ENCODE measurements at regions not wholly inside any gene's neighbourhood (a gene's known extent, or its start where the extent isn't known, plus 50 kb on each side); places are given as distances from the start of the nearest gene placed in this dataset.
A peak's percentile ranks its signal among the peaks of the same experiment; 100 is the strongest.

DNA sequence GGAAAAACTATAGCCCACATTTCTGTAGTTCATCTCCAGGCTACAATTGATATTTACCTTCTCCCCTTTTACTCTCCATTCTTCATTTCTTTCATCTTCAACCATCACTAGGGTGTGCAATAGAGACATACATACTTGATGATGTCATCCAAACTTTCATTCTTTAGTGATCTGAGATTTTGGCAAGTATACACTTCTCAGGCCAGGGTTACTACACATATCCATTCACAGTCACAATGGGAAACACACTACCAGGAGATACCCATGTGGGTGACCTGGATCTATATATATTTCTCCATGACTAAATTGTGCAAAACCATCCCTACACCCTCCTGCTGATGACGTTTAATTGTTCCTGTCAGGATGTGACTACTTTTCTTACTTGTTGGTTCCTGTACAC lies 769.5 kb upstream of the DPPA4 start:
- DNase-seq = no peak

GRCh38 chr3:110123946-110124345 lies 786.6 kb upstream of the DPPA4 start:
- DNase-seq = no peak

GRCh38 chr3:110126065-110126464 lies 788.7 kb upstream of the DPPA4 start:
- no peak for DNase-seq

DNA sequence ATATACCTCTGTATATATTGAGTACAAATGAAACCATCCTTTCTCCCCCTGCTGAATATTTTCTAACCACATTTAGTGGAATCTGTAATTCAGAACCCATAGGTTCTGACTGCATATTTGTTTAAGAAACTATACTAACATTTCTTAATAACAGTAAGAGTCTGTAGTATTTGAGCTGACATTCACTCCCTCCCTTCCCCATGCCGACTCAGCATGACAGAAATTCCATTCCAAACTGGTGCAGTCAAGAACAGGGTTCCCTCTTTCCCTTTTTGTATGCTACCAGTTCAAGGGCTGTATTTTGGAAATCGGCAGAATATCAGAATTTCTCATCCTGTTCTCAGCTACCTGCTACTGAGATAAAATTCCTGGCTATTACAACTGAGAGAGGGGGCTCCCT lies 796.6 kb upstream of the DPPA4 start:
- DNase-seq = no peak

DNA sequence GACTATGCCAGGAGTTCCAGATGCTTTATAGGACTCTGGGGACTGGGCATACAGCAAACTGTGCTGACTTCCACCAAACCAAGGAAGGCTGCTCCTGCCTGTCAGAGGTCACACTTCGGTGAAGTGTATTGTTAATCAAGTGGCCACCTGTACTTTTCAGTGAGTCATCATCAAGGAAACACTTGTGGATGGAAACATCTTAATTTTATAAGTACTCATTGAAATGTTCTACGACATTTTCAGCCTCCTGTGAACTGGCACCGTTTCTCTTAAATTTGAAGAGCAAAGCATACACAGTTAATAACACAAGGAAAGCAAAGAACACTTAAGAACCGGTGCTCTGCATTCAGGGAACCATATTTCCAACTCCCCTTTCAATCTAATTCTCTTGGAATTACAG lies 801.7 kb upstream of the DPPA4 start:
- no peak for DNase-seq

GRCh38 chr3:110139821-110140220 lies 802.5 kb upstream of the DPPA4 start:
- no peak for DNase-seq

DNA sequence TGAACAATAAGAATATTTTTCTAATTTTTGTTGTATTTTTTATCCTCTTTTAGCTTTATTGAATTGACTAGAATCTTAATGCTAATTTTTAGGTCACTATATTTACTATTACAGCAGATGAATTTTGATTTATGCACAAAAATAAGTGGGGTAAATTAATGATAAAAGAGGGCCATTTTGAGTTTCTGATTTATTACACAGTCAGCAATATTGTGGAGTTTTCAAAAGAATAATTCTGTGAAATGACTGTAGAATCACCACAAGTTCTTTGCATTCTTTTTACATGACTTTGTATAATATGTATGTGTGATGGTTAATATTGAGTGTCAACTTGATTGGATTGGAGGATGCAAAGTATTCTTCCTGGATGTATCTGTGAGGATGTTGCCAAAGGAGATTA lies 812.4 kb upstream of the DPPA4 start:
- no peak for DNase-seq

- DNase-seq = no peak
These were observed 819.9 kb upstream of the DPPA4 start for GRCh38 chr3:110157221-110157620.

GRCh38 chr3:110164632-110165369 lies 827.5 kb upstream of the DPPA4 start:
- peak; percentile 5 for DNase-seq

- DNase-seq = no peak
These were observed 828.0 kb upstream of the DPPA4 start for GRCh38 chr3:110165370-110165743.

DNA sequence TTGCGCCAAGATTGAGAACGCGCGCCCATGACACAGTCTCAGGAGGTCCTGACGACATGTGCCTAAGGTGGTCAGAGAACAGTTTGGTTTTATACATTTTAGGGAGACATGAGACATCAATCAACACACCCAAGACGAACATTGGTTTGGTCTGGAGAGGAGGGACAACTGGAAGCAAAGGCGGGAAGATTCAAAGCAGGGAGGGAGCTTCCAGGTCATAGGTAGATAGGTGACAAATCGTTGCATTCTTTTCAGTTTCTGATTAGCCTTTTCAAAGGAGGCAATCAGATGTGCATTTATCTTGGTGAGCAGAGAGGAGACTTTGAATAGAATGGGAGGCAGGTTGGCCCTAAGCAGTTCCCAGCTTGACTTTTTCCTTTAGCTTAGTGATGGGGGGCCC lies 828.4 kb upstream of the DPPA4 start:
- DNase-seq = no peak

DNA sequence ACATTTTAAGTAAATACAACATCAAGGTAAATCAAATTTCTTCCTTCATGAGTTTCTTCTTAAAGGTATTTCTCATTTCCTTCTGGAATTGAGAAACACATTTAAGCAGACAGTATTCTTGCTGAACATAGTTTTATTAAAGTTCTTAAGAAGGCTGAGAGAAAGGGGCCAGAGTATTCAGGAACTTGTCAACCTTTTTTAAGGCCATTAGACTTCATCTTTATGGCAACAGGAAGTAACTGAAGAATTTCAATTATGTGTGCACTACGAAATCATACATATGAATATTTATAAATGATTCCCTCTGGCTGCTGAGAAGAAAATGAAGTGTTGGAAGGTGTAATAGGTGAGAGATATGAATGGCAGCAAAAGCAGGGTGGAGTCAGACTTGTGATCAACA lies 829.4 kb upstream of the DPPA4 start:
- no peak for DNase-seq

- DNase-seq = no peak
These were observed 837.6 kb upstream of the DPPA4 start for GRCh38 chr3:110174908-110175307.

GRCh38 chr3:110178965-110179364 lies 841.6 kb upstream of the DPPA4 start:
- DNase-seq = no peak

DNA sequence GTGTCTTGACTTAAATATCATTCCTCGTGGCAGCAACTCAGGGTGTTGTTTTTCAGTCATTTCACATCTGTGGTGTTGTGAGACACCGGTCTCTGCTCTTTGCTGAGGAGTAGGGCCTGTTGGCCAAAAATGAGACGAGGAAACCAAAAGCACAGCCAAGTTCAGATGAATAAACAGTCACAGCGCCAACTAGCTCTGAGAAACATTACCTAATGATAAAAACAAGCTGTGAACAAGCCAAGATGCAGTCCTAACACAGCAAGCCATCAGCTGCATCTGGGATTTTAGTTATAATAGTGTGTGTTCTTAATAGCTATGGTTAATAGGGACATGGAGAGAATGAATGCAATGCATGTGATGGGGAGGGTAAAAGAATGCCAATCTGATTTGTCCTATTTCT lies 843.4 kb upstream of the DPPA4 start:
- peak; percentile 72 for DNase-seq

- DNase-seq = no peak
These were observed 843.9 kb upstream of the DPPA4 start for GRCh38 chr3:110181226-110181625.

DNA sequence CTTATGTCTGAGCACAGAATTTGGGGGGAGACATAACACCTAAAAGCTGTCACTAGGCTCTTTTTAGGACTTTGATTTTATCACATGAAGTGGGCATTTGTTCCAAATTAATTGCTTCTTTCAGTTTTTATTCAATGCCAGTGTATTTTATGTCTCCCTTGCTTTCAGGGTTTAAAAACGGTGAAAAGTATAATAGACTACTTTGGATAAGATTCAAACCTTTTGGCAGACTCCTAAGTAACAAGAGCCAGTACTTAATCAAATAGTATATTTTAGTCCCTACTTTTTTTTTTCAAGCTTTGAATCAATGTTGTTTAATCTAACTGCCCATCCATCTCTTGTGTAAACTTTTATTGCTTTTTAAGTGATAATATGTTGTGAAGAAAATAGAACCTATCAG lies 847.2 kb upstream of the DPPA4 start:
- no peak for DNase-seq

- DNase-seq = no peak
These were observed 855.7 kb upstream of the DPPA4 start for GRCh38 chr3:110193074-110193473.

GRCh38 chr3:110198717-110199587 lies 861.6 kb upstream of the DPPA4 start:
- DNase-seq = no peak

DNA sequence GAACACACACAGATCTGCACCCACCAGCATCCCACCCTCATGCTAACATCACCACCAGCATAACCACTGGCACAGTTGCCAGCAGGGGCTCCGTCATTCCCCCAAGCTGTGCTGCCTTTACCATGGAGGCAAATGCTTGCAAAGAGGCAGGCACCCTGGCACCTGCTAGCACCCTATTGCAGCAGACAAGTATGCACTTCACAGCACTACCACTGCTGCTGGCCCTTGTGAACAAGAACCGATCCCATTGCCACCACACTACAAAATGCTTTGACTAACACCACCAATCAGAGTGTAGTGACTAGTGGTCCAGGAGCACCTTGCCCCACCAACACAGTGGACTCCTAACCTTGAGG lies 862.2 kb upstream of the DPPA4 start:
- no peak for DNase-seq

DNA sequence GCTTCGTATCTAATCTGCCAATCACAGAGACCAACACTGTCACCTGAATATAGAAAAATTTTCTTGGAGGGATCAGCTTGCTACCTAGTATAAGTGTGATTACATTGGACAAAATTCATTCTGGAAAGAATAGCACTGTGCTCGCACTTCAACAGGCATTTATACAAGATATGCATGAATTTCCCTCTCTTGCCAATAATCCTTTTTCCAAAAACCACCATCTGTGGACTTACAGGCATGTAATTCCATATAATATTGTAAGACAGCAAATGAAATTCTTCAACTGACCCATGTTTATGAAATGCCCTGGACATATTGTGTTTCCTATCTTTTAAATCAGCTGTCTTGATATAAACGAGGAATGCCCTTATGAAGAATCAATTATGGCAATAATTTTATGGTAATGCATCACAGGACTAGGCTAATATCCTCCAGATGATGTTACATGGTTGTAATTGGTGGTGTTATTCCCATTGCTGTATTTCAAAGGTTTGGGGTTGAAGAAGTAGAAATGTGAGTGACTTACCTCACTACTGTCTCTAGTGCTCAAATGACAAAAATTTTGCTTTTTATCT lies 861.4 kb upstream of the NECTIN3 start:
- no peak for DNase-seq

GRCh38 chr3:110226645-110227044 lies 845.0 kb upstream of the NECTIN3 start:
- no peak for DNase-seq

DNA sequence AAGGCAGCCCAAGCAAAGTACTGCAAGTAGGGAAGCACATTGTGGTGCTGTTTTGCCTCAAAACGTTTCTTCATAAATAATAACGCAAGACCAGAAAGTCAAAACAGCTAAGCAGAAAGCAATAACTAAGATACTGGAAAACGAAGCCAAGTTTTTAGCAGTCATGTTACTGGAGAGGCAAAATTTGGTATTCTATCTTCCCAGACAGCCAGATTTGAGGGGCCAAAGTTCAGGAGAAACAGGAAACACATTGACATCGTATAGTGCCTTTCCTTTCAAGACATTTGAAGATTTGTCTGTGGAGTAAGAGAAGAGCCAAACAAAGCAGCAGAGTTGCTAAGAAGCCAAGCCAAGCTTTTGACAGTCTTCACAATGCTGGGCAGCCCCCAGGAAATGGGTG lies 843.6 kb upstream of the NECTIN3 start:
- DNase-seq = no peak

DNA sequence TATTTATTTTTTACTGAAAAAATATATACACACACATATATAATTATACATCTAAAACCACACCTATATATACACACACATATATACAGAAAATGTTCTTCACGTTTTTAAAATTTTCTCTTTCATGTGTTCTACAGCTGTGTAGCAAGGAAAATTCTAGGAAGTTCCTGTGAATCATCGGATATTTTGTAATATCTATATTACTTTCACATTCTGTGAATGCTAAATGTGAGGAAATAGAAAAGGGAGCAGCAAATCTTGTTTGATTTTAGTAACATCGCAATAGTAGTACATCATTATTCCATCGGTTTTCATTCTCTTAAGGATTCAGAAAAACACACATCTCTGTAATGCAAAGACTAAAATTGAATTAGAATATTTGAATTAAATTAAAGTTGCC lies 836.8 kb upstream of the NECTIN3 start:
- no peak for DNase-seq

All from skin of body (tissue), 1 donor.